ENCODE measurements at regions not wholly inside any gene's neighbourhood (a gene's known extent, or its start where the extent isn't known, plus 50 kb on each side); places are given as distances from the start of the nearest gene placed in this dataset.

DNA sequence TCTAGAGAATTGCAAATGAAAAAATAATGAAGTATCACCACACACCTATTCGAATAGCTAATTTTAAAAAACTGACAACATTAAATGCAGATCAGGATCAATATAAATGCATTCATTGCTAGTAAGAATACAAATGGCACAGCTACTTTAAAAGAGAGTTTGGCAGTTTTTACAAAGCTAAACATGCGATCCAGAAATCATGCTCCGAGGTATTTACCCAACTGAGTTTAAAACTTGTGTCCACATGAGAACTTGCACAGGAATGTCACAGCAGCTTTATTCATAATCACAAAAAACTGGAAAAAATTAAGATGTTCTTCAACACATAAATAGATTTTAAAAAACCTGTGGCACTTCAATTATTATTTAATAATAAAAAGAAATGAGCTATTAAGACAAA is 345.5 kb upstream of the TRPC7 start:
- TF ChIP-seq, protein P1, sequence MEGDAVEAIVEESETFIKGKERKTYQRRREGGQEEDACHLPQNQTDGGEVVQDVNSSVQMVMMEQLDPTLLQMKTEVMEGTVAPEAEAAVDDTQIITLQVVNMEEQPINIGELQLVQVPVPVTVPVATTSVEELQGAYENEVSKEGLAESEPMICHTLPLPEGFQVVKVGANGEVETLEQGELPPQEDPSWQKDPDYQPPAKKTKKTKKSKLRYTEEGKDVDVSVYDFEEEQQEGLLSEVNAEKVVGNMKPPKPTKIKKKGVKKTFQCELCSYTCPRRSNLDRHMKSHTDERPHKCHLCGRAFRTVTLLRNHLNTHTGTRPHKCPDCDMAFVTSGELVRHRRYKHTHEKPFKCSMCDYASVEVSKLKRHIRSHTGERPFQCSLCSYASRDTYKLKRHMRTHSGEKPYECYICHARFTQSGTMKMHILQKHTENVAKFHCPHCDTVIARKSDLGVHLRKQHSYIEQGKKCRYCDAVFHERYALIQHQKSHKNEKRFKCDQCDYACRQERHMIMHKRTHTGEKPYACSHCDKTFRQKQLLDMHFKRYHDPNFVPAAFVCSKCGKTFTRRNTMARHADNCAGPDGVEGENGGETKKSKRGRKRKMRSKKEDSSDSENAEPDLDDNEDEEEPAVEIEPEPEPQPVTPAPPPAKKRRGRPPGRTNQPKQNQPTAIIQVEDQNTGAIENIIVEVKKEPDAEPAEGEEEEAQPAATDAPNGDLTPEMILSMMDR (IDR thresholded peaks at IDR 0.05) = no peak
- TF ChIP-seq POLR2A (IDR thresholded peaks at IDR 0.05) = no peak
